ENCODE measurements at regions not wholly inside any gene's neighbourhood (a gene's known extent, or its start where the extent isn't known, plus 50 kb on each side); places are given as distances from the start of the nearest gene placed in this dataset.
A peak's percentile ranks its signal among the peaks of the same experiment; 100 is the strongest.

DNA sequence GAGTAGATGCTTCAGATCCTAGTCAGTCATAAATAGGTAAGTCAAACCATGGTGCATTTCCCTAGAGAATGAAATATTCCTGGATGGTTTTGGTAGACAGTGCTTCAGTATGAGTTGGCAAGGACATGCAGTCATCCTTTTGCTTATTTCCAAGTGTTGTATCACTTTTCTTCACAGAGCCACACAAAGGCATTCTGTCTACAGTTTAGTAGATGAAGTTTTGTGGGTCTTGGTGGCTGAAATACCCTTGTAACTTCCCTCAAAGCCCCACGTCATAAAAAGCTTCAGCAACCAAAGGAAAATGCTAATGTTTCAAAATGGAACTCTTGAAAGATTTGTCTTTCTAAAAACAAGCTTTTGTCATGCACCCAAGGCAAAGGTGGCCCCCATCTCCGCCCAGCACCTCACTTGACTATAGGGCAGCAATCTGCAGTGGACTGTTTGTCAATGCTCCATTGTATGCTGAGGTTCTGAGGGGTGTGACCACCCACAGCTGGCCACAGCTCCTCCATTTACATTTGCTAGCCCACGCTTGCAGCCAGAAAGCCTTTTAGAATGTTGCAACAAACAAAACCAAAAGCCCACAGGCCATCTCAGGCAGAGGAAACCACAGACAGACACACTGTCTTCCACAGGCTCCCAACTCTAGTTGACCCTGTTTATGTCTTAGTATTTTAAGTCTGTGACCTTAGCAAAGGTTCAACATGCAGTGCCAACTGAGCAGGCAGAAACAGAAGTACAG, 87.1 kb upstream of the FAM9C start:
- H3K27ac ChIP-seq, result no peak overlapping the region
- H3K4me1 ChIP-seq, result no peaks in the 10 kb centered on the region
- H3K9me3 ChIP-seq, result no peaks in the 10 kb centered on the region
- TF ChIP-seq, protein P1, sequence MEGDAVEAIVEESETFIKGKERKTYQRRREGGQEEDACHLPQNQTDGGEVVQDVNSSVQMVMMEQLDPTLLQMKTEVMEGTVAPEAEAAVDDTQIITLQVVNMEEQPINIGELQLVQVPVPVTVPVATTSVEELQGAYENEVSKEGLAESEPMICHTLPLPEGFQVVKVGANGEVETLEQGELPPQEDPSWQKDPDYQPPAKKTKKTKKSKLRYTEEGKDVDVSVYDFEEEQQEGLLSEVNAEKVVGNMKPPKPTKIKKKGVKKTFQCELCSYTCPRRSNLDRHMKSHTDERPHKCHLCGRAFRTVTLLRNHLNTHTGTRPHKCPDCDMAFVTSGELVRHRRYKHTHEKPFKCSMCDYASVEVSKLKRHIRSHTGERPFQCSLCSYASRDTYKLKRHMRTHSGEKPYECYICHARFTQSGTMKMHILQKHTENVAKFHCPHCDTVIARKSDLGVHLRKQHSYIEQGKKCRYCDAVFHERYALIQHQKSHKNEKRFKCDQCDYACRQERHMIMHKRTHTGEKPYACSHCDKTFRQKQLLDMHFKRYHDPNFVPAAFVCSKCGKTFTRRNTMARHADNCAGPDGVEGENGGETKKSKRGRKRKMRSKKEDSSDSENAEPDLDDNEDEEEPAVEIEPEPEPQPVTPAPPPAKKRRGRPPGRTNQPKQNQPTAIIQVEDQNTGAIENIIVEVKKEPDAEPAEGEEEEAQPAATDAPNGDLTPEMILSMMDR (IDR thresholded peaks at IDR 0.05), result no peak
- H3K36me3 ChIP-seq, result no peaks in the 10 kb centered on the region
- no peak for DNase-seq (ENCODE audit: low spot score)
- no peak overlapping the region for H3K4me3 ChIP-seq
- no peaks in the 10 kb centered on the region for H3K27me3 ChIP-seq

DNA sequence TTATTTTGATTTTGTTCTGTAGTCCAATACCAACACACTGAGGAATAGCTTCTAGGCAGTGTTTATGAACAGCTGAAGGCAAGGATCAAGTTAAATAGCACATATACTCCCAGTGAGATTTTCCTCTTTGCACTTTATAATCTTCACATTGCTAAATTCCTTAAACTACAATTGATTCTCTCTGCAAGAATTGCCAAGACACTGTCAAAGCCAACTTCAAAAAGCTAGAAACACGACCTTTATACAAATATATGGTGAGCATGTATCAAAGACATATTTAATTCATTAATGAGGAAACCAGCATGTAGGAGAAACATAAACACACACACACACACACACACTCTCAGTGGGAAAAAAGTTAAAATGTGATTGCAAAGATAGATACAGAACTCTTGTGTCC, 86.4 kb upstream of the FAM9C start:
- H3K9me3 ChIP-seq, result no peaks in the 10 kb centered on the region
- DNase-seq (ENCODE audit: low spot score), result no peak
- no peaks in the 10 kb centered on the region for H3K4me1 ChIP-seq
- H3K27ac ChIP-seq, result no peak overlapping the region
- TF ChIP-seq, protein P1 (IDR thresholded peaks at IDR 0.05), result no peak
- H3K27me3 ChIP-seq, result no peaks in the 10 kb centered on the region
- no peaks in the 10 kb centered on the region for H3K36me3 ChIP-seq
- H3K4me3 ChIP-seq, result no peak overlapping the region

DNA sequence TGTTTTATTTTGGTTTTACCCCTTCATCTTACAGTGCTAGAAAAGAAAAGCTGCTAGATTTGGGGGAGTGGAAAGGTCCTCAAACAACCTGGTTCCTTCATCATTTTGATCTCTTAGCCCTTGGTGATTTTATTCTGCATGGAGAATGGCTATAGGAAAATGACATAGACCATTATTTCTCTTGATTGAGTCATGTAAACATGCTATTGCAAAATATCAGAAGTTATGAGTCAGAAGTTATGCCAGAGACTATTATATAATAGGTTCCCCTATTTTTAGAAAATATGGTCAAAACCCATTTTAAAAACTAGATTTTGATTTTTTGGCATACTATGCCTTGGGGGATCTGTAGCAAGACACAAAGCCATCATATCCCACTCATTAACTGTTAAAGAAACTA, 83.7 kb upstream of the FAM9C start:
- Histone ChIP-seq H3K36me3 (no peaks in the 10 kb centered on the region), H3K9me3 (no peaks in the 10 kb centered on the region), H3K4me1 (no peaks in the 10 kb centered on the region), H3K4me3 (no peak overlapping the region), H3K27me3 (no peaks in the 10 kb centered on the region), H3K27ac (no peak overlapping the region)
- no peak for DNase-seq (ENCODE audit: low spot score)
- TF ChIP-seq, protein P1 (IDR thresholded peaks at IDR 0.05), result no peak

DNA sequence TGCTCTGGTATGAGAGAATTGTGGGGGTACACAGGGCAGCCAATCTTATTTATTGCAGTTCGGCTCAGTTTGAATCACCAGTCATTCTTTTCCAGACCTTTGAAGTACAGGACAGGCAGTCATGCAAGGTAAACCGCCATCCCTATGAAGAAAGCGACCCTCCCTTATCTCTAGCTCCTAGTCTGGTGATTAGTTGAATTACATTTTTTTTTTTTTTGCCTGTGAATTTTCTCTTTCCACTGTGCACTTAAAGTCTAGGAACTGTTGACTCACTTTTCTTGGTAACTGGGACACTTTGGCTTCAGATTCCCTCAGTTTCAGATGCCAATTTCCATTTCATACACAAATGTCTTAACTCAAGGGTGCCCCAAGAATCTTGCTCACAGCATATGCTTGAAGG, 82.4 kb upstream of the FAM9C start:
- Histone ChIP-seq H3K9me3 (no peaks in the 10 kb centered on the region), H3K27me3 (no peaks in the 10 kb centered on the region), H3K4me3 (no peak overlapping the region), H3K4me1 (no peaks in the 10 kb centered on the region), H3K27ac (peak overlapping the region in 1 of 2 donors; percentile 45), H3K36me3 (no peaks in the 10 kb centered on the region)
- DNase-seq (ENCODE audit: low spot score), result no peak
- TF ChIP-seq, protein P1 (IDR thresholded peaks at IDR 0.05), result no peak

DNA sequence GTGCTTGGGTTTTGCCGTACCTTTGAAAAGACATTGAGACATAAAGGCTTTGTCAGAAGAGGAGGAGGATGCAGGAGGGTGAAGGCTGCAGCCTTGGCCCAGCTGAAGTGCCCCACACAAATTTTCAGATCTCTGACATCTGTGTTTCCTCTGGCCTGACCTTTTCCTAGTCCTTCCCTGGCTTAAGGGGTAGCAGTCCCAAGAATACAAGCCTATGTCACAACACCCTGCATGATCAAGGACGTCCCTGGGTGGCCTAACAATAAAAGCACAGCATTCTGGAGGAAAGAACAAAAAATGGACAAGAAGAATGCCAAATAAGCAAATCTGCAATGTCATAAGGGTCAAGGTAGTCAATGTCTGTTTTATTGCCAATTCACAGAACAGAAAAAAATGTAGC, 80.8 kb upstream of the FAM9C start:
- Histone ChIP-seq H3K27ac (no peak overlapping the region), H3K27me3 (no peaks in the 10 kb centered on the region), H3K36me3 (no peaks in the 10 kb centered on the region), H3K4me3 (no peak overlapping the region), H3K4me1 (peaks cover 0 to 8% of the 10 kb centered on the region in 2 donors), H3K9me3 (no peaks in the 10 kb centered on the region)
- TF ChIP-seq, protein P1 (IDR thresholded peaks at IDR 0.05), result no peak
- DNase-seq (ENCODE audit: low spot score), result no peak

DNA sequence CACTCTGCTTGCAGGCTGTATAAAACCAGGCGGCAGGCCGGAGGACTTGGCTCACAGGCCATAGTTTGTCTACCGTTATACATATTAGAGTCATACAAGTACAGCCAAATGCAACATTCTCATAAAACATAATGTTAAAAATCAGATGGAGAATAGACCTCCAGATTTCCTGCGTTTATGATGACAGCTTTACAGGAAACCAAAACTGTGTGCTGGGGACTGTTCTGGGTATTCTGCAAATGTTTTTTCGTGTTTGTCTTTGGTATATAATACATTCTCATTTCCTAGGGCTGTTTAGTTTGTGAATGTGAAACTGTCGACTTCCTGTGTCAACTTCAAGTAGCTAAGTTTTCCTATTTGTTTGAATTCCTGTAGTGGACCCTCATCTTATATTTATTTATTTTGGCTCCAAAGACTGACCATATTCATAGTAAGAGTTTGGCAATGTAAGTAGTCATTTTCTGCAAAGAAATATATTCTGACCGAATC, 79.5 kb upstream of the FAM9C start:
- H3K9me3 ChIP-seq, result no peaks in the 10 kb centered on the region
- TF ChIP-seq, protein P1 (IDR thresholded peaks at IDR 0.05), result no peak
- peaks cover 0 to 9% of the 10 kb centered on the region in 2 donors for H3K4me1 ChIP-seq
- H3K4me3 ChIP-seq, result no peak overlapping the region
- no peaks in the 10 kb centered on the region for H3K27me3 ChIP-seq
- H3K36me3 ChIP-seq, result no peaks in the 10 kb centered on the region
- no peak for DNase-seq (ENCODE audit: low spot score)
- H3K27ac ChIP-seq, result peak overlapping the region in 1 of 2 donors; percentile 4
